HepG2 (cell line): ENCODE measurements at regions not wholly inside any gene's neighbourhood (a gene's known extent, or its start where the extent isn't known, plus 50 kb on each side); places are given as distances from the start of the nearest gene placed in this dataset.

Source experiments
- CBX2 ChIP-seq, 2 experiments: fragments of 200-600 bp in 1 of 2; sonication (generic); formaldehyde crosslinking in 1 of 2; IDR thresholded peaks; 2 replicates each; pipeline versions ENCODE4 v1.7.0 to v1.8.1; 2018 to 2022; ENCODE audit warnings: low read depth in 2 of 2, low read length in 1 of 2, mild to moderate bottlenecking in 1 of 2, missing genetic modification reagents in 1 of 2
- DPF2 ChIP-seq: sonication (generic); formaldehyde crosslinking; IDR thresholded peaks from 2 replicates; pipeline ENCODE4 v1.4.0; 2020; ENCODE audit warnings: mild to moderate bottlenecking, low read depth, missing genetic modification reagents, borderline replicate concordance
- GLI4 ChIP-seq: sonication (generic); formaldehyde crosslinking; IDR thresholded peaks from 2 replicates; pipeline ENCODE4 v1.5.1; 2020; ENCODE audit warnings: missing genetic modification reagents, mild to moderate bottlenecking, moderate library complexity, borderline replicate concordance
- HDAC1 ChIP-seq: sonication (generic); formaldehyde crosslinking; IDR thresholded peaks from 2 replicates; pipeline ENCODE4 v1.5.1; 2020; ENCODE audit warnings: mild to moderate bottlenecking, missing genetic modification reagents
- HOXA3 ChIP-seq: sonication (generic); formaldehyde crosslinking; IDR thresholded peaks from 2 replicates; pipeline ENCODE4 v1.5.0; 2020; ENCODE audit warnings: missing genetic modification reagents
- RELA ChIP-seq: sonication (generic); formaldehyde crosslinking; IDR thresholded peaks from 2 replicates; pipeline ENCODE4 v1.4.0; 2020; ENCODE audit warnings: missing genetic modification reagents
- RXRA ChIP-seq: sonication (generic); formaldehyde crosslinking; IDR thresholded peaks from 2 replicates; pipeline ENCODE4 v1.5.1; 2020; ENCODE audit warnings: missing genetic modification reagents
- SMAD3 ChIP-seq: sonication (generic); formaldehyde crosslinking; IDR thresholded peaks from 2 replicates; pipeline ENCODE4 v1.4.0; 2020; ENCODE audit warnings: missing genetic modification reagents
- ZBTB38 ChIP-seq: sonication (generic); formaldehyde crosslinking; IDR thresholded peaks from 2 replicates; pipeline ENCODE4 v1.5.1; 2020; ENCODE audit warnings: mild to moderate bottlenecking, missing genetic modification reagents
- ZBTB7B ChIP-seq: sonication (generic); formaldehyde crosslinking; IDR thresholded peaks from 2 replicates; pipeline ENCODE4 v1.4.0; 2020; ENCODE audit warnings: missing genetic modification reagents
- ZFP91 ChIP-seq: sonication (generic); formaldehyde crosslinking; IDR thresholded peaks from 2 replicates; pipeline ENCODE4 v1.9.0; 2022; ENCODE audit warnings: missing genetic modification reagents, mild to moderate bottlenecking, borderline replicate concordance
- ZMAT3 ChIP-seq: sonication (generic); formaldehyde crosslinking; conservative IDR thresholded peaks from 2 replicates; pipeline ENCODE4 v1.7.0; 2021; ENCODE audit warnings: missing genetic modification reagents
- ZNF180 ChIP-seq: sonication (generic); formaldehyde crosslinking; IDR thresholded peaks from 2 replicates; pipeline ENCODE4 v1.4.0; 2020; ENCODE audit warnings: low read depth, missing genetic modification reagents, borderline replicate concordance
- ZNF205 ChIP-seq: IDR thresholded peaks from 2 replicates; pipeline ENCODE4 v1.6.1; 2018; ENCODE audit warnings: missing biosample characterization, missing genetic modification reagents
- ZNF282 ChIP-seq: fragments of 450-650 bp; IDR thresholded peaks from 2 replicates; pipeline ENCODE4 v1.6.1; 2018; ENCODE audit not compliant: partially characterized antibody
- ZNF296 ChIP-seq: sonication (generic); formaldehyde crosslinking; conservative IDR thresholded peaks from 2 replicates; pipeline ENCODE4 v1.5.0; 2020; ENCODE audit warnings: mild to moderate bottlenecking, missing genetic modification reagents
- ZNF382 ChIP-seq: sonication (generic); formaldehyde crosslinking; IDR thresholded peaks from 2 replicates; pipeline ENCODE4 v1.5.0; 2020; ENCODE audit warnings: missing genetic modification reagents, mild to moderate bottlenecking, borderline replicate concordance
- ZNF460 ChIP-seq: sonication (generic); formaldehyde crosslinking; IDR thresholded peaks from 2 replicates; pipeline ENCODE4 v1.5.1; 2020; ENCODE audit warnings: missing genetic modification reagents, mild to moderate bottlenecking, borderline replicate concordance
- ZNF543 ChIP-seq: sonication (generic); formaldehyde crosslinking; IDR thresholded peaks from 2 replicates; pipeline ENCODE4 v1.4.0; 2020; ENCODE audit warnings: mild to moderate bottlenecking, missing genetic modification reagents
- ZNF646 ChIP-seq: sonication (generic); formaldehyde crosslinking; IDR thresholded peaks from 2 replicates; pipeline ENCODE4 v1.9.0; 2021; ENCODE audit warnings: mild to moderate bottlenecking, missing genetic modification reagents
- ZNF768 ChIP-seq: sonication (generic); formaldehyde crosslinking; IDR thresholded peaks from 2 replicates; pipeline ENCODE4 v1.4.0; 2020; ENCODE audit warnings: missing genetic modification reagents
- ZNF816 ChIP-seq: sonication (generic); formaldehyde crosslinking; IDR thresholded peaks from 2 replicates; pipeline ENCODE4 v1.8.0; 2022; ENCODE audit warnings: missing genetic modification reagents, mild to moderate bottlenecking, borderline replicate concordance
- ZNF850 ChIP-seq: sonication (generic); formaldehyde crosslinking; conservative IDR thresholded peaks from 2 replicates; pipeline ENCODE4 v1.9.0; 2021; ENCODE audit warnings: mild to moderate bottlenecking, missing genetic modification reagents
- ZSCAN22 ChIP-seq: sonication (generic); formaldehyde crosslinking; IDR thresholded peaks from 2 replicates; pipeline ENCODE4 v1.4.0; 2020; ENCODE audit warnings: mild to moderate bottlenecking, missing genetic modification reagents

- TF ChIP-seq DPF2 (peak; percentile 39; the same call in 1 of the 2 replicates), ZMAT3 (no peak), HOXA3 (no peak), GLI4 (no peak), ZNF646 (CRISPR knock-in tag) (no peak), ZNF816 (CRISPR knock-in tag) (no peak), RXRA (CRISPR knock-in tag) (0 out of 2 replicates have a peak, but pooled peaks have one; percentile 29), ZNF460 (CRISPR knock-in tag) (no peak), RELA (CRISPR knock-in tag) (no peak), ZBTB38 (CRISPR knock-in tag) (0 out of 2 replicates have a peak, but pooled peaks have one; percentile 15), ZNF543 (0 out of 2 replicates have a peak, but pooled peaks have one; percentile 54), SMAD3 (CRISPR knock-in tag) (no peak), ZSCAN22 (CRISPR knock-in tag) (no peak), ZNF850 (CRISPR knock-in tag) (no peak), ZNF768 (CRISPR knock-in tag) (peak; percentile 96), ZNF382 (no peak), HDAC1 (peak; percentile 46; the same call in 1 of the 2 replicates), ZNF282 (no peak), ZBTB7B (CRISPR knock-in tag) (no peak), ZNF296 (CRISPR knock-in tag) (no peak), ZNF180 (CRISPR knock-in tag) (no peak), CBX2 (IDR thresholded peaks at IDR 0.05; ENCODE audit: low read depth, low read length) (no peak), CBX2 (CRISPR knock-in tag; IDR thresholded peaks at IDR 0.05; ENCODE audit: low read depth) (no peak), ZFP91 (peak; percentile 19; the same call in 1 of the 2 replicates), ZNF205 (CRISPR knock-in tag) (0 out of 2 replicates have a peak, but pooled peaks have one; percentile 28)
These were observed 61.1 kb upstream of the DLK1 start (continued) for GRCh38 chr14:100665511-100666032.
